OCI-LY7 (cell line): ENCODE measurements at regions not wholly inside any gene's neighbourhood (a gene's known extent, or its start where the extent isn't known, plus 50 kb on each side); places are given as distances from the start of the nearest gene placed in this dataset.

Experiments
- BruUV-seq: library from RNA; stranded (reverse); fragments of 400-500 nt; replicated peaks from 2 replicates; lab custom pipeline; 2021; lab: Mats Ljungman, UMichigan
- CTCF ChIA-PET: fragments of 300-600 bp; sonication (Branson Sonifier 250); formaldehyde crosslinking; loops from one replicate; lab custom pipeline; 2022; ENCODE audit warnings: antibody characterized with exemption; ENCODE audit not compliant: unreplicated experiment; lab: Charles Lee
- POLR2A ChIA-PET: fragments of 300-600 bp; sonication (Branson Sonifier 250); formaldehyde crosslinking; loops from one replicate; lab custom pipeline; 2022; ENCODE audit warnings: antibody characterized with exemption; lab: Charles Lee
- DNase-seq: peaks from one replicate; pipeline ENCODE4 v3.0.0-alpha.2; 2015; ENCODE audit warnings: low spot score
- H2AFZ ChIP-seq: fragments of 200-600 bp; sonication (generic), shearing (Covaris generic); 2 replicates; pipeline ENCODE4 v1.6.1; 2014; ENCODE audit warnings: mild to moderate bottlenecking, antibody characterized with exemption, low read length, moderate library complexity
- H3K27ac ChIP-seq: fragments of 200-600 bp; sonication (generic); 2 replicates; pipeline ENCODE4 v1.5.1; 2014; ENCODE audit warnings: mixed run types, low read depth, mild to moderate bottlenecking, moderate library complexity, low read length, inconsistent platforms; ENCODE audit not compliant: poor library complexity, severe bottlenecking
- H3K36me3 ChIP-seq: fragments of 200-600 bp; sonication (generic); 2 replicates; pipeline ENCODE4 v1.6.1; 2014; ENCODE audit warnings: mild to moderate bottlenecking, antibody characterized with exemption, low read length, moderate library complexity, mixed read lengths; ENCODE audit not compliant: insufficient read depth
- H3K4me1 ChIP-seq: fragments of 200-600 bp; sonication (generic); 2 replicates; pipeline ENCODE4 v1.5.1; 2014; ENCODE audit warnings: mild to moderate bottlenecking, low read length; ENCODE audit not compliant: insufficient read depth, poor library complexity, severe bottlenecking
- H3K4me2 ChIP-seq: fragments of 200-600 bp; sonication (generic); 2 replicates; pipeline ENCODE4 v1.6.1; 2014; ENCODE audit warnings: mild to moderate bottlenecking, low read length
- H3K4me3 ChIP-seq: fragments of 200-600 bp; sonication (generic); 2 replicates; pipeline ENCODE4 v1.5.1; 2014; ENCODE audit warnings: mild to moderate bottlenecking, low read depth, low read length; ENCODE audit not compliant: poor library complexity, severe bottlenecking
- H3K79me2 ChIP-seq: fragments of 200-600 bp; sonication (generic); 2 replicates; pipeline ENCODE4 v1.6.1; 2016; ENCODE audit warnings: low read depth, mild to moderate bottlenecking, low read length, moderate library complexity, mixed read lengths; ENCODE audit not compliant: insufficient read depth
- H3K9me2 ChIP-seq: fragments of 200-600 bp; sonication (generic); 2 replicates; pipeline ENCODE4 v1.6.1; 2016; ENCODE audit warnings: mild to moderate bottlenecking, low read length, mixed read lengths; ENCODE audit not compliant: insufficient read depth
- H3K9me3 ChIP-seq: fragments of 200-600 bp; sonication (generic); 2 replicates; pipeline ENCODE4 v1.6.1; 2014; ENCODE audit warnings: mild to moderate bottlenecking, mixed run types, low read length, mixed read lengths
- H4K20me1 ChIP-seq: fragments of 200-600 bp; sonication (generic); 2 replicates; pipeline ENCODE4 v1.6.1; 2014; ENCODE audit warnings: mild to moderate bottlenecking, antibody characterized with exemption, low read length, moderate library complexity, mixed read lengths; ENCODE audit not compliant: insufficient read depth
- EZH2phosphoT487 ChIP-seq: fragments of 200-600 bp; sonication (generic); IDR thresholded peaks from 2 replicates; pipeline ENCODE4 v1.6.1; 2018; ENCODE audit warnings: low read depth, borderline replicate concordance, mild to moderate bottlenecking, mixed run types, antibody characterized with exemption, low read length, moderate library complexity, mixed read lengths
- intact Hi-C: fragments of 100-400 bp; cut with micrococcal nuclease; formaldehyde crosslinking; loops from one replicate; pipeline ENCODE4 v1.10.0; 2022; ENCODE audit not compliant: unreplicated experiment
- TF ChIP-seq, protein P1 (sequence below): fragments of 200-600 bp; sonication (generic); conservative IDR thresholded peaks from 2 replicates; pipeline ENCODE4 v1.5.1; 2014; ENCODE audit warnings: mild to moderate bottlenecking, antibody characterized with exemption, low read length, moderate library complexity, mixed read lengths

GRCh38 chr6:169894377-169894960 lies 143.0 kb downstream of the ERMARD start:
- Histone ChIP-seq H3K4me3 (no peak overlapping the region), H3K4me2 (no peak overlapping the region), H3K27ac (no peak overlapping the region), H2AFZ (no peak overlapping the region), H3K9me2 (no peaks in the 10 kb centered on the region), H4K20me1 (no peaks in the 10 kb centered on the region), H3K36me3 (no peaks in the 10 kb centered on the region), H3K4me1 (no peaks in the 10 kb centered on the region), H3K9me3 (no peaks in the 10 kb centered on the region), H3K79me2 (no peaks in the 10 kb centered on the region)
- POLR2A ChIA-PET, result interaction anchor here (1.1 kb wide), 1 partner anchor 18 kb away, joined by 3 read pairs; no protein-coding TSS in a partner anchor
- intact Hi-C loops, result no loop called here
- CTCF ChIA-PET, result no interaction called here
- TF ChIP-seq, protein P1, sequence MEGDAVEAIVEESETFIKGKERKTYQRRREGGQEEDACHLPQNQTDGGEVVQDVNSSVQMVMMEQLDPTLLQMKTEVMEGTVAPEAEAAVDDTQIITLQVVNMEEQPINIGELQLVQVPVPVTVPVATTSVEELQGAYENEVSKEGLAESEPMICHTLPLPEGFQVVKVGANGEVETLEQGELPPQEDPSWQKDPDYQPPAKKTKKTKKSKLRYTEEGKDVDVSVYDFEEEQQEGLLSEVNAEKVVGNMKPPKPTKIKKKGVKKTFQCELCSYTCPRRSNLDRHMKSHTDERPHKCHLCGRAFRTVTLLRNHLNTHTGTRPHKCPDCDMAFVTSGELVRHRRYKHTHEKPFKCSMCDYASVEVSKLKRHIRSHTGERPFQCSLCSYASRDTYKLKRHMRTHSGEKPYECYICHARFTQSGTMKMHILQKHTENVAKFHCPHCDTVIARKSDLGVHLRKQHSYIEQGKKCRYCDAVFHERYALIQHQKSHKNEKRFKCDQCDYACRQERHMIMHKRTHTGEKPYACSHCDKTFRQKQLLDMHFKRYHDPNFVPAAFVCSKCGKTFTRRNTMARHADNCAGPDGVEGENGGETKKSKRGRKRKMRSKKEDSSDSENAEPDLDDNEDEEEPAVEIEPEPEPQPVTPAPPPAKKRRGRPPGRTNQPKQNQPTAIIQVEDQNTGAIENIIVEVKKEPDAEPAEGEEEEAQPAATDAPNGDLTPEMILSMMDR, result no peak
- no peak for TF ChIP-seq EZH2phosphoT487
- no peak for DNase-seq
- BruUV-seq, result no TSS peak

DNA sequence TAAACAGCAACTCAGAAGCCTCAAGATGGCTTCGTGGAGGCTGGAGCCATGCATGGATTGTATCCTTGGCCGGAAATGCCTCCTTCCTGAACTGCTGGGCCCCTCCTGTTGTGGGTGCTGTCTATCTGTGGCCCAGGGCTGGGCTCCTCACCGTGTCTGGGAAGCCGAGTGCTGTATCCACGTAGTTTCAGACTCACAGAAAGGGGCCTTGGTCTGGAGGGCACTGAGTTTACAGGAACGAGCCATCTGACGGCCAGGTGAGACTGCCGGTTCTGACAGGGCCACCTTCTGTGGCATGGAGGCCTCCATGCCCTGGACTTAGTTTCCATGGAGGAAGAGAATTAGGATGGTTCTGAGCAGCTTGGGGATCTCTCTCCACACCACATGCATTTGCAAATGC lies 142.2 kb downstream of the ERMARD start:
- intact Hi-C loops, result no loop called here
- BruUV-seq, result no TSS peak
- ChIA-PET POLR2A (interaction anchor here (1.1 kb wide), 1 partner anchor 17 kb away, joined by 3 read pairs; no protein-coding TSS in a partner anchor), CTCF (no interaction called here)
- DNase-seq, result no peak
- no peak overlapping the region for H3K4me3 ChIP-seq
- no peaks in the 10 kb centered on the region for H3K4me1 ChIP-seq
- H3K4me2 ChIP-seq, result no peak overlapping the region
- no peak for TF ChIP-seq EZH2phosphoT487
- TF ChIP-seq, protein P1, result no peak
- H4K20me1 ChIP-seq, result no peaks in the 10 kb centered on the region
- no peaks in the 10 kb centered on the region for H3K36me3 ChIP-seq
- no peaks in the 10 kb centered on the region for H3K9me3 ChIP-seq
- H3K79me2 ChIP-seq, result no peaks in the 10 kb centered on the region
- H2AFZ ChIP-seq, result no peak overlapping the region
- no peaks in the 10 kb centered on the region for H3K9me2 ChIP-seq
- H3K27ac ChIP-seq, result no peak overlapping the region

GRCh38 chr6:169891846-169892245 lies 140.4 kb downstream of the ERMARD start:
- ChIA-PET CTCF (no interaction called here), POLR2A (no interaction called here)
- TF ChIP-seq, protein P1, result no peak
- TF ChIP-seq EZH2phosphoT487, result no peak
- intact Hi-C loops, result no loop called here
- Histone ChIP-seq H3K79me2 (no peaks in the 10 kb centered on the region), H3K36me3 (no peaks in the 10 kb centered on the region), H4K20me1 (no peaks in the 10 kb centered on the region), H2AFZ (no peak overlapping the region), H3K9me3 (no peaks in the 10 kb centered on the region), H3K4me3 (no peak overlapping the region), H3K9me2 (no peaks in the 10 kb centered on the region), H3K4me1 (no peaks in the 10 kb centered on the region), H3K27ac (no peak overlapping the region), H3K4me2 (no peak overlapping the region)
- DNase-seq, result no peak
- no TSS peak for BruUV-seq
